GM12878 (cell line): ENCODE measurements at regions not wholly inside any gene's neighbourhood (a gene's known extent, or its start where the extent isn't known, plus 50 kb on each side); places are given as distances from the start of the nearest gene placed in this dataset.

ENCODE experiments used
- ATAC-seq: fragments of 200-7000 bp; cut with Tn5 transposase; 3 replicates; pipeline ENCODE4 v1.9.1; 2020; ENCODE audit warnings: mild to moderate bottlenecking, moderate library complexity
- BruUV-seq: library from RNA; stranded (reverse); fragments of 400-500 nt; replicated peaks from 2 replicates; lab custom pipeline; 2021; lab: Mats Ljungman, UMichigan
- CTCF ChIA-PET: fragments of 300-600 bp; sonication (Branson Sonifier 250); formaldehyde crosslinking; extraction: SDS; loops from one replicate; lab custom pipeline; 2021; ENCODE audit warnings: inconsistent platforms; lab: Yijun Ruan, JAX
- POLR2A ChIA-PET: fragments of 350-600 bp; formaldehyde crosslinking; extraction: SDS; loops from one replicate; lab custom pipeline; 2021; ENCODE audit warnings: inconsistent platforms; lab: Charles Lee
- RAD21 ChIA-PET: fragments of 300-600 bp; sonication (Branson Sonifier 250); formaldehyde crosslinking; loops from one replicate; lab custom pipeline; 2023; ENCODE audit warnings: antibody characterized with exemption; ENCODE audit not compliant: unreplicated experiment; lab: Charles Lee
- SMC1A ChIA-PET: fragments of 300-600 bp; sonication (Branson Sonifier 250); formaldehyde crosslinking; loops from one replicate; lab custom pipeline; 2023; ENCODE audit not compliant: unreplicated experiment, uncharacterized antibody; lab: Charles Lee
- DNase-seq: peaks from one replicate; pipeline ENCODE4 v3.0.0-alpha.2; 2011; ENCODE audit warnings: low read depth, low spot score
- FAIRE-seq: peaks from 3 replicates; lab custom pipeline; 2011; peaks lifted over from hg19 to GRCh38; lab: Jason Lieb, UNC
- H2AFZ ChIP-seq: 2 replicates; pipeline ENCODE4 v1.6.0; 2011; ENCODE audit warnings: low read depth, low read length, control low read depth; ENCODE audit not compliant: control insufficient read depth
- H3K27ac ChIP-seq: 2 replicates; pipeline ENCODE4 v1.5.1; 2011; ENCODE audit warnings: control low read depth; ENCODE audit not compliant: control insufficient read depth, insufficient read depth
- H3K27me3 ChIP-seq, 2 experiments: replicated peaks in 1 of 2; 2 replicates each; pipeline versions ENCODE4 v1.6.0 to v1.6.1; 2011; ENCODE audit warnings: low read length in 1 of 2; ENCODE audit not compliant: control insufficient read depth in 2 of 2, insufficient read depth in 2 of 2
- H3K36me3 ChIP-seq, 2 experiments: 2 replicates each; pipeline ENCODE4 v1.5.1; 2011; ENCODE audit warnings: low read length in 1 of 2; ENCODE audit not compliant: control insufficient read depth in 2 of 2, insufficient read depth in 2 of 2
- H3K4me1 ChIP-seq: 2 replicates; pipeline ENCODE4 v1.6.1; 2011; ENCODE audit warnings: mild to moderate bottlenecking, low read length, moderate library complexity, mixed read lengths; ENCODE audit not compliant: control insufficient read depth, insufficient read depth
- H3K4me2 ChIP-seq: 2 replicates; pipeline ENCODE4 v1.6.0; 2011; ENCODE audit warnings: control low read depth; ENCODE audit not compliant: control insufficient read depth, insufficient read depth
- H3K4me3 ChIP-seq: fragments of 200-600 bp; sonication (generic); 2 replicates; pipeline ENCODE4 v1.5.1; 2016
- H3K79me2 ChIP-seq: 2 replicates; pipeline ENCODE4 v1.6.0; 2011; ENCODE audit warnings: low read length; ENCODE audit not compliant: control insufficient read depth, insufficient read depth
- H3K9ac ChIP-seq: 2 replicates; pipeline ENCODE4 v1.8.0; 2011; ENCODE audit warnings: low read length, control low read depth, mixed read lengths; ENCODE audit not compliant: control insufficient read depth, insufficient read depth
- H3K9me3 ChIP-seq: replicated peaks from 3 replicates; pipeline ENCODE4 v1.5.1; 2011; ENCODE audit warnings: mild to moderate bottlenecking, low read length; ENCODE audit not compliant: control insufficient read depth, insufficient read depth
- H4K20me1 ChIP-seq: 2 replicates; pipeline ENCODE4 v1.6.0; 2011; ENCODE audit not compliant: control insufficient read depth, insufficient read depth
- ATF3 ChIP-seq: IDR thresholded peaks from 2 replicates; pipeline ENCODE4 v1.6.1; 2011; ENCODE audit warnings: low read depth, mild to moderate bottlenecking, low read length, moderate library complexity, borderline replicate concordance; ENCODE audit errors: extremely low read depth
- NR2C1 ChIP-seq: fragments of 450-650 bp; IDR thresholded peaks from 2 replicates; pipeline ENCODE4 v1.6.1; 2017; ENCODE audit warnings: antibody characterized with exemption, mild to moderate bottlenecking, moderate library complexity
- PRDM15 ChIP-seq: fragments of 450-650 bp; formaldehyde crosslinking; IDR thresholded peaks from 2 replicates; pipeline ENCODE4 v1.4.0; 2020; ENCODE audit warnings: mild to moderate bottlenecking, moderate library complexity
- RELA ChIP-seq: fragments of 450-650 bp; IDR thresholded peaks from 2 replicates; pipeline ENCODE4 v1.8.0; 2014; ENCODE audit warnings: borderline replicate concordance; ENCODE audit not compliant: partially characterized antibody
- SP1 ChIP-seq: IDR thresholded peaks from one replicate; pipeline ENCODE4 v1.6.1; 2011; ENCODE audit warnings: low read depth, low read length
- ZBTB11 ChIP-seq: fragments of 450-650 bp; formaldehyde crosslinking; IDR thresholded peaks from 2 replicates; pipeline ENCODE4 v1.5.0; 2022; ENCODE audit warnings: mild to moderate bottlenecking, missing genetic modification characterization
- ZBTB40 ChIP-seq: fragments of 450-650 bp; IDR thresholded peaks from 2 replicates; pipeline ENCODE4 v1.6.1; 2016; ENCODE audit warnings: mild to moderate bottlenecking, moderate library complexity, borderline replicate concordance
- WGBS: methylation state at CpG from one replicate; pipeline ENCODE4 v1.1.6; 2016; ENCODE audit warnings: low lambda C conversion rate; ENCODE audit not compliant: insufficient replicate concordance, insufficient coverage; ENCODE audit errors: missing lambda C conversion rate; 5-methylcytosine and 5-hydroxymethylcytosine counted together
- in situ Hi-C: fragments of 300-500 bp; cut with MboI; formaldehyde crosslinking; loops from 9 replicates; pipeline ENCODE4 v1.14.3; 2018; ENCODE audit warnings: mixed read lengths
- intact Hi-C: fragments of 100-400 bp; cut with micrococcal nuclease; formaldehyde crosslinking; loops from one replicate; pipeline ENCODE4 v1.14.2; 2022; ENCODE audit not compliant: unreplicated experiment

GRCh38 chr4:23422878-23423277, 467.0 kb downstream of the PPARGC1A start:
- Histone ChIP-seq H3K36me3 (no peaks in the 10 kb centered on the region), H3K27me3 (no peaks in the 10 kb centered on the region), H3K9me3 (no peaks in the 10 kb centered on the region), H3K4me1 (no peaks in the 10 kb centered on the region), H3K9ac (no peak overlapping the region), H3K27ac (no peak overlapping the region), H3K4me2 (no peak overlapping the region), H4K20me1 (no peaks in the 10 kb centered on the region), H2AFZ (no peak overlapping the region), H3K4me3 (no peak overlapping the region), H3K79me2 (no peaks in the 10 kb centered on the region)
- TF ChIP-seq PRDM15 (CRISPR knock-in tag) = no peak
- TF ChIP-seq ATF3 = no peak
- no peak for TF ChIP-seq NR2C1
- TF ChIP-seq ZBTB11 = no peak
- no peak for TF ChIP-seq ZBTB40
- TF ChIP-seq SP1 = no peak
- no peak for TF ChIP-seq RELA
- RAD21 ChIA-PET = interaction anchor here (0.8 kb wide), 1 partner anchor 431 kb away, joined by 3 read pairs; no protein-coding TSS in a partner anchor
- POLR2A ChIA-PET = no interaction called here
- BruUV-seq = no TSS peak
- FAIRE-seq (no peak), DNase-seq (no peak), ATAC-seq (no peak)
- SMC1A ChIA-PET = interaction anchor here (1.2 kb wide), 1 partner anchor 15 kb away, joined by 3 read pairs; no protein-coding TSS in a partner anchor
- in situ Hi-C loops = no loop called here
- CTCF ChIA-PET = no interaction called here
- intact Hi-C loops = no loop called here
- 35% methylated on average over 1 of the region's 1 CpG for WGBS
